Testis (tissue), 2 donors: ENCODE measurements at regions not wholly inside any gene's neighbourhood (a gene's known extent, or its start where the extent isn't known, plus 50 kb on each side); places are given as distances from the start of the nearest gene placed in this dataset.

Source experiments
- POLR2A ChIP-seq: fragments of 450-650 bp; IDR thresholded peaks from one replicate; pipeline ENCODE4 v1.6.1; 2017; ENCODE audit warnings: antibody characterized with exemption, mild to moderate bottlenecking, moderate library complexity
- TF ChIP-seq, protein P1 (sequence below), 3 experiments: fragments of 450-650 bp in 2 of 3; fragments of 200-600 bp in 1 of 3; sonication (generic) in 1 of 3; IDR thresholded peaks; one replicate each; pipeline ENCODE4 v1.5.1; 2016 to 2019; ENCODE audit warnings: antibody characterized with exemption in 3 of 3, mild to moderate bottlenecking in 2 of 3, moderate library complexity in 1 of 3

DNA sequence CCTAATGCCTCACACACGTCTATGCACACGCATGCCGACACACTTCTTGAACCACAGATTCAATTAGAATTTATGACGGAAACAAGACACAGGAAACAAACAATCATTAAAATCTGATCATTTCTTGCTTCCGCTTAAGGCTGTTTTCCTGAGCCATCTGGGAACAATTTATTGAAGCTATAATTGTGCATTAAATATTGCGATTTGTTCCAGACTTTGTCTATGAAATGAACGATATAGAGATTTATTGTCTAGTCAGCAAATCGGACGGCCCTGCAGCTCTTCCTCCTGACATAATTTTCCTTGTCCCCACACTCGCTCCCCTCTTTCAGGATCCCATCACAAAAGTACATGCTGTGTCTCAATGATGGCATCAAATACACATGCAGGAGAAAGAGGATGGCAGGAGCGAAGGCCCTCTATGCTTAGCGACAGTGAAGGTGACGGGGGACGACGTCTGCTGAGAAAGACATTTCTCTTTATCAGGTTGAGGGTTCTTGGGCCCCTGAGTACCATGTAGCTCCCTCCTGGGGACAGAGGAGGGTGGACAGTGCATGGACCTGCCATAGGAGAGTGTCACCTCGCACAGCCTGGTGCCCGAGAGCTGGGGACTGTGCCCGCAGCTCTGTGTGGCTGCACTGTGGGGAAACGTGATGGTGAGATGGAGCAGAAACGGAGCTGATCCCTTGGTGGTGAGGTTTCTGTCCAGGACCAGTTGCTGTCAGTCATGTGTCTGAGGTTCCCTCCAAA, 157.3 kb downstream of the ACKR3 start:
- TF ChIP-seq, protein P1, sequence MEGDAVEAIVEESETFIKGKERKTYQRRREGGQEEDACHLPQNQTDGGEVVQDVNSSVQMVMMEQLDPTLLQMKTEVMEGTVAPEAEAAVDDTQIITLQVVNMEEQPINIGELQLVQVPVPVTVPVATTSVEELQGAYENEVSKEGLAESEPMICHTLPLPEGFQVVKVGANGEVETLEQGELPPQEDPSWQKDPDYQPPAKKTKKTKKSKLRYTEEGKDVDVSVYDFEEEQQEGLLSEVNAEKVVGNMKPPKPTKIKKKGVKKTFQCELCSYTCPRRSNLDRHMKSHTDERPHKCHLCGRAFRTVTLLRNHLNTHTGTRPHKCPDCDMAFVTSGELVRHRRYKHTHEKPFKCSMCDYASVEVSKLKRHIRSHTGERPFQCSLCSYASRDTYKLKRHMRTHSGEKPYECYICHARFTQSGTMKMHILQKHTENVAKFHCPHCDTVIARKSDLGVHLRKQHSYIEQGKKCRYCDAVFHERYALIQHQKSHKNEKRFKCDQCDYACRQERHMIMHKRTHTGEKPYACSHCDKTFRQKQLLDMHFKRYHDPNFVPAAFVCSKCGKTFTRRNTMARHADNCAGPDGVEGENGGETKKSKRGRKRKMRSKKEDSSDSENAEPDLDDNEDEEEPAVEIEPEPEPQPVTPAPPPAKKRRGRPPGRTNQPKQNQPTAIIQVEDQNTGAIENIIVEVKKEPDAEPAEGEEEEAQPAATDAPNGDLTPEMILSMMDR (IDR thresholded peaks at IDR 0.05): no peak
- TF ChIP-seq POLR2A: no peak
